Colonic mucosa (tissue), 4 donors: ENCODE measurements at regions not wholly inside any gene's neighbourhood (a gene's known extent, or its start where the extent isn't known, plus 50 kb on each side); places are given as distances from the start of the nearest gene placed in this dataset.
"Not testable (repeated sequence)": the region's sequence is repeated elsewhere in the genome, so short reads cannot be mapped to it uniquely, and the experiment has no call there.

ENCODE experiments used
- DNase-seq: peaks from one replicate; pipeline ENCODE4 v3.0.0-alpha.2; 2020
- H3K27ac ChIP-seq: fragments of 200-600 bp; one replicate; pipeline ENCODE4 v1.8.0; 2021
- H3K27me3 ChIP-seq: fragments of 200-600 bp; one replicate; pipeline ENCODE4 v1.8.0; 2021
- H3K36me3 ChIP-seq: fragments of 200-600 bp; one replicate; pipeline ENCODE4 v1.8.0; 2021
- H3K4me1 ChIP-seq: fragments of 200-600 bp; one replicate; pipeline ENCODE4 v1.8.0; 2021; ENCODE audit warnings: mild to moderate bottlenecking
- H3K4me3 ChIP-seq: fragments of 200-600 bp; one replicate; pipeline ENCODE4 v1.8.0; 2021
- H3K9ac ChIP-seq, 2 donors: one replicate each; pipeline ENCODE4 v1.7.0; 2013; ENCODE audit warnings: control low read depth in 2 of 2, low read depth in 2 of 2, low read length in 2 of 2
- H3K9me3 ChIP-seq: fragments of 200-600 bp; one replicate; pipeline ENCODE4 v1.8.0; 2021
- intact Hi-C: fragments of 100-400 bp; cut with DNase I; formaldehyde crosslinking; loops from one replicate; pipeline ENCODE4 v1.14.1; 2022
- TF ChIP-seq, protein P1 (sequence below): fragments of 200-600 bp; IDR thresholded peaks from one replicate; pipeline ENCODE4 v1.8.0; 2022; ENCODE audit warnings: antibody characterized with exemption, mild to moderate bottlenecking
- donor health status: healthy.
- donor health status: DM: no; HTN: no; CAD: no.
- donor health status: DM: no; HTN: no; CAD: no.

DNA sequence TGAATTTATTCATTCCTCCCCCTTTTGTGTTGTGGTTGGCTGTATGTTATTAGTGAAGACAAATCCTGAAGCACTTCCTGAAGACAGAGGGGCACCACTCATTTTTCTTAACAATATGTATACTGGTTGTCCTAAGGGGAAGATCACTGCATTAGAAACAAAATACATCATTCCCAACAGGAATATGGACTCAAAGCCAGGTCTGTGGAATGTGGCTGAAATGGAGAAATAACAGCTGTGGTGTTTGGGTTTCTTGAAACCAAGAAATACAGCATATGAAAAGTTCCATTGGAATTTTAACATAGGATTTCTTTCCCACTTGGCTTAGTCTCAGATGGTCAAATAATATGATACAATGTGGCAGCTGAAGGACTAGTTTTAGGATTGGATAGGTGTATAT lies 267.6 kb downstream of the KCNE4 start:
- Histone ChIP-seq H3K4me1 (no peaks in the 10 kb centered on the region), H3K27ac (no peak overlapping the region), H3K9me3 (no peaks in the 10 kb centered on the region), H3K9ac (no peak overlapping the region), H3K4me3 (no peak overlapping the region), H3K27me3 (no peaks in the 10 kb centered on the region), H3K36me3 (no peaks in the 10 kb centered on the region)
- intact Hi-C loops, result no loop called here
- TF ChIP-seq, protein P1, sequence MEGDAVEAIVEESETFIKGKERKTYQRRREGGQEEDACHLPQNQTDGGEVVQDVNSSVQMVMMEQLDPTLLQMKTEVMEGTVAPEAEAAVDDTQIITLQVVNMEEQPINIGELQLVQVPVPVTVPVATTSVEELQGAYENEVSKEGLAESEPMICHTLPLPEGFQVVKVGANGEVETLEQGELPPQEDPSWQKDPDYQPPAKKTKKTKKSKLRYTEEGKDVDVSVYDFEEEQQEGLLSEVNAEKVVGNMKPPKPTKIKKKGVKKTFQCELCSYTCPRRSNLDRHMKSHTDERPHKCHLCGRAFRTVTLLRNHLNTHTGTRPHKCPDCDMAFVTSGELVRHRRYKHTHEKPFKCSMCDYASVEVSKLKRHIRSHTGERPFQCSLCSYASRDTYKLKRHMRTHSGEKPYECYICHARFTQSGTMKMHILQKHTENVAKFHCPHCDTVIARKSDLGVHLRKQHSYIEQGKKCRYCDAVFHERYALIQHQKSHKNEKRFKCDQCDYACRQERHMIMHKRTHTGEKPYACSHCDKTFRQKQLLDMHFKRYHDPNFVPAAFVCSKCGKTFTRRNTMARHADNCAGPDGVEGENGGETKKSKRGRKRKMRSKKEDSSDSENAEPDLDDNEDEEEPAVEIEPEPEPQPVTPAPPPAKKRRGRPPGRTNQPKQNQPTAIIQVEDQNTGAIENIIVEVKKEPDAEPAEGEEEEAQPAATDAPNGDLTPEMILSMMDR, result no peak
- DNase-seq, result no peak

DNA sequence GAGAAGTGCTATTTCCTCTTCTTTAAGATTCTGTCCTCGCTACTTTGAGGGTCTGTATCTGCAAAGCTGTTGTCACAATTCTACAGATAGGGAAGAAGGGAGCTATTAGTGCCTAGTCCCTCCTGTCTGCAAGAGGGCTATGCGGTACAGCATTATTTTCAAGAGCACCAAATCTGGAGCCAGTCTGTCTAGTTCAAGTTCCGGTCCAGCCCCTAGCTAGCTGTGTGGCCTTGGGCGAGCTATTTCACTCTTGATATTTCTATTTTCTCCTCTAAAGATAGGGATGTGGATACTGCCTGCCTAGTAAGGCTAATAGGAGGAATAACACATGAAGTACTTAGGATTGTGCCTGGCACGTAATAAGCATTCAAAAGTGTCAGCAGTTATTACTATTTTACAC lies 272.4 kb downstream of the KCNE4 start:
- H3K36me3 ChIP-seq, result no peaks in the 10 kb centered on the region
- no peak for DNase-seq
- no peaks in the 10 kb centered on the region for H3K4me1 ChIP-seq
- no peak overlapping the region for H3K27ac ChIP-seq
- no peaks in the 10 kb centered on the region for H3K9me3 ChIP-seq
- no peaks in the 10 kb centered on the region for H3K27me3 ChIP-seq
- TF ChIP-seq, protein P1, result no peak
- intact Hi-C loops, result no loop called here
- H3K4me3 ChIP-seq, result no peak overlapping the region
- H3K9ac ChIP-seq, result no peak overlapping the region

DNA sequence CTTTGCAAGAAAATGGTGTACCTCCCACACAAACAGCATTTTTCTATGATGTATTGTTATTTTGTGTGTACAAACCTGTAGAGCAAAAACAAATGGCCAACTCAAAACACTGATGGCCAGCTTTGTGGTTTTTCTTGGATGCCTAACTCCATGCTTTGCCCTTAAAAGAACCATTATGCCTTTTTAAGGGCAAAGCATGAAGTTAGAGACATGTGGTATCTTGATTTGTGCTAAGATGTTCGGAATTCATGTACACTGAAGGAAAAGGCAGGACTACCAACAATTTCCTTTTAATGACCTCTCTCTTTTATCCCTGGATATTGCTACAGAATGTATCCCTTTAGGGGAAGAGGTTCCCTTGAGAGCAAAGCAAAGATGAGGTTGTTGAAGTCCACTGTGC lies 273.6 kb downstream of the SCG2 start:
- TF ChIP-seq, protein P1, result no peak
- no peaks in the 10 kb centered on the region for H3K36me3 ChIP-seq

DNA sequence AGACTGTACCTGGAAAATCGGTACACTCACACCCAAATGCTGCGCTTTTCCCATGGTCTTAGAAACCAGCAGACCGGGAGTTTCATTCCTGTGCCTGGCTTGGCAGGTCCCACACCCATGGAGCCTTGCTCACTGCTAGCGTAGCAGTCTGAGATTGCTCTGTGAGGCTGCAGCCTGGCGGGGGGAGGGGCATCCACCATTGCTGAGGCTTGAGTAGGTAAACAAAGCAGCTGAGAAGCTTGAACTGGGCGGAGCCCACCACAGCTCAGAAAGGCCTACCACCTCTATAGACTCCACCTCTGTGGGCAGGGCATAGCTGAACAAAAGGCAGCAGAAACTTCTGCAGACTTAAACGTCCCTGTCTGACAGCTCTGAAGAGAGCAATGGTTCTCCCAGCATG lies 271.4 kb downstream of the SCG2 start:
- H3K4me3 ChIP-seq, H3K27me3 ChIP-seq, H3K27ac ChIP-seq, H3K36me3 ChIP-seq, DNase-seq, H3K4me1 ChIP-seq, intact Hi-C loops, H3K9me3 ChIP-seq, H3K9ac ChIP-seq: not testable (repeated sequence)

More for the DNA sequence above, 273.6 kb downstream of the SCG2 start:
- Histone ChIP-seq H3K27me3 (no peaks in the 10 kb centered on the region), H3K27ac (no peak overlapping the region), H3K9me3 (no peaks in the 10 kb centered on the region), H3K4me1 (no peaks in the 10 kb centered on the region), H3K4me3 (no peak overlapping the region), H3K9ac (no peak overlapping the region)
- intact Hi-C loops, result no loop called here
- no peak for DNase-seq

DNA sequence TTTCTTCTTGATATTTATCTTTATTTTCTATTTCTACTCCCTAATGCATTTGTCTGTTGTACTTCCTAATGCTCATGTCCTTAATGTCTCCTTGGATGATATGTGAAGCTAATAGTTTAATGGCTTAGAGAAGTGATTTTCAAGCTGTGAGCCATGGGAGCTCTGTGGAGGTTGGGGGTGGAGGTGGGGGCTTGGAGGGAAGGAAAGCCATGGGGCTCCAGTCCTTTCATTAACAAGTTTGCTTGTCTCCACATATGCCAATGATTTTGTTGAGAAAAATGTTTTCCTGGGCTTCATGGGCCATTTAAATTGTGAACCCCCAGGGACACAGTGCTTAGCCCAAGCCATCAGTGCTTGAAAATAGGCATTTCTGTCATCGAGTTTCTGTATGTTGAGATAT lies 264.1 kb downstream of the SCG2 start:
- Histone ChIP-seq H3K27ac (no peak overlapping the region), H3K4me1 (no peaks in the 10 kb centered on the region), H3K9ac (no peak overlapping the region), H3K27me3 (no peaks in the 10 kb centered on the region), H3K9me3 (no peaks in the 10 kb centered on the region), H3K36me3 (no peaks in the 10 kb centered on the region), H3K4me3 (no peak overlapping the region)
- intact Hi-C loops, result no loop called here
- DNase-seq, result no peak
- TF ChIP-seq, protein P1, result no peak

DNA sequence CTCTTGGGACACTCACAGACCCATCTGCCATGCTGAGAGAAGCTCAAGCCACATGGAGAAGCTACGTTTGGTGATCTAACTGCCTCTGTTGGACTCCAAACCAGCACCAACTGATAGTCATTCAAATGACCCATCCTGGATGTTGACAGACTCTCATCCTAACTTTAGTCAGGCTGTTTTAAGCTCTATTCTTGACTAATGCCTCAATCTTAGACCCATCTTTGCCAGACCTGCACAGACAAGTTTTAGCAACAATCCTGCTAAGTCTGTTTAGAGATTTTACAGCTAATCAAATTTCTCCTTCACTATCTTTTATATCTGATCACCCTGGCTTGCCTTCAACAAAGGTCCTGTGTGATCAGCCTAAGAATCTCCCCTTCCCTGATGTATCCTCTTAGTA lies 245.1 kb downstream of the SCG2 start:
- H3K4me3 ChIP-seq, result no peak overlapping the region
- intact Hi-C loops, result no loop called here

More for the DNA sequence above, 245.1 kb downstream of the SCG2 start:
- Histone ChIP-seq H3K27me3 (no peaks in the 10 kb centered on the region), H3K36me3 (no peaks in the 10 kb centered on the region), H3K9me3 (no peaks in the 10 kb centered on the region), H3K27ac (no peak overlapping the region), H3K9ac (no peak overlapping the region), H3K4me1 (no peaks in the 10 kb centered on the region)
- TF ChIP-seq, protein P1, result no peak
- DNase-seq, result no peak
